Erythroblast (primary cell): ENCODE measurements at regions not wholly inside any gene's neighbourhood (a gene's known extent, or its start where the extent isn't known, plus 50 kb on each side); places are given as distances from the start of the nearest gene placed in this dataset.

ENCODE experiments used
- GATA1 ChIP-seq: IDR thresholded peaks from 2 replicates; pipeline ENCODE4 v1.6.1; 2011; ENCODE audit warnings: low read depth, mild to moderate bottlenecking, control low read depth, low read length, moderate library complexity
- POLR2A ChIP-seq: IDR thresholded peaks from 2 replicates; pipeline ENCODE4 v1.6.1; 2011; ENCODE audit warnings: mild to moderate bottlenecking, low read length

GRCh38 chr12:61357496-61357895 lies 902.7 kb upstream of the USP15 start:
- TF ChIP-seq POLR2A (no peak), GATA1 (no peak)
